Gastrocnemius medialis (tissue), 4 donors: ENCODE measurements at regions not wholly inside any gene's neighbourhood (a gene's known extent, or its start where the extent isn't known, plus 50 kb on each side); places are given as distances from the start of the nearest gene placed in this dataset.

Source experiments
- CTCF ChIP-seq, 5 experiments: fragments of 450-650 bp in 3 of 5; fragments of 200-600 bp in 2 of 5; sonication (generic) in 2 of 5; IDR thresholded peaks in 4 of 5; conservative IDR thresholded peaks in 1 of 5; 1 replicate in 4 of 5; 2 replicates in 1 of 5; pipeline ENCODE4 v1.5.1; 2016 to 2019; ENCODE audit warnings: antibody characterized with exemption in 5 of 5, mild to moderate bottlenecking in 3 of 5, moderate library complexity in 3 of 5
- POLR2A ChIP-seq, 2 donors: fragments of 450-650 bp; IDR thresholded peaks; one replicate each; pipeline ENCODE4 v1.6.1; 2017; ENCODE audit warnings: antibody characterized with exemption in 2 of 2, mild to moderate bottlenecking in 2 of 2, moderate library complexity in 2 of 2

GRCh38 chr4:75385106-75385505, 129.1 kb downstream of the RCHY1 start:
- no peak for TF ChIP-seq CTCF (IDR thresholded peaks at IDR 0.05 in 4 of 5, conservative IDR thresholded peaks at IDR 0.05 in 1 of 5)
- no peak for TF ChIP-seq POLR2A (IDR thresholded peaks at IDR 0.05)
